ENCODE measurements at regions not wholly inside any gene's neighbourhood (a gene's known extent, or its start where the extent isn't known, plus 50 kb on each side); places are given as distances from the start of the nearest gene placed in this dataset.

DNA sequence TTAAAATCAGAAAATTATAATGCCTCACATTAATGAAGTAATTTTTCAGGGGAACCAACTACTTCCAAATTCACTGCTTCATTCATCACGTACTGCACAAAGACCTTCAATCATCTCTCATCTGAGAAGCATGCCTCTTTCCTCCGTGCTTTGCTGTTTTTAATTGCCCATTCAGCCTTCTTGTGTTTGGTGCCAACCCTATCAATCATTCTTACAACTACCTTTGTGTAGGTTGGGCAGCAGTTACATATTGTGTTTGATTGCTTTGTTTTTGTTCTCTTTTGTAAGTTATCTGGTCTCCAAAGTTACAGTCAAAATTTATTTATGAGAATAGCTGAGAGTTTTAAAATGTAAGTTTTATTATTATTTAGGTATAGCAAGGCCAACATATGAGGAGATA, 549.0 kb upstream of the SLC8A1 start:
- H3K27ac ChIP-seq (ENCODE audit: low read depth, low read length, poor library complexity, severe bottlenecking): no peak overlapping the region
- H3K27me3 ChIP-seq (replicated peaks; ENCODE audit: insufficient read depth, low read depth, low read length, poor library complexity): no peaks in the 10 kb centered on the region
- H3K4me3 ChIP-seq (ENCODE audit: low read depth, low read length, poor library complexity, severe bottlenecking): no peak overlapping the region
- TF ChIP-seq CTCF (conservative IDR thresholded peaks at IDR 0.05; ENCODE audit: low read depth, low read length) (no peak), EZH2 (IDR thresholded peaks at IDR 0.05; ENCODE audit: borderline replicate concordance, low read depth, low read length, poor library complexity, severe bottlenecking) (no peak)
- ChIA-PET POLR2A (ENCODE audit: low non-redundant PET) (no interaction called here), CTCF (no interaction called here)
- no peaks in the 10 kb centered on the region for H3K9me3 ChIP-seq (ENCODE audit: low read depth, low read length, poor library complexity, severe bottlenecking)
- intact Hi-C loops (cut with micrococcal nuclease; ENCODE audit: unreplicated experiment): no loop called here
- H3K4me1 ChIP-seq (ENCODE audit: insufficient read depth, low read length, poor library complexity, severe bottlenecking): no peaks in the 10 kb centered on the region
- H3K36me3 ChIP-seq (ENCODE audit: insufficient read depth, low read length, poor library complexity, severe bottlenecking): no peaks in the 10 kb centered on the region
- BruUV-seq (replicated peaks): no TSS peak
- DNase-seq (ENCODE audit: low spot score): no peak

DNA sequence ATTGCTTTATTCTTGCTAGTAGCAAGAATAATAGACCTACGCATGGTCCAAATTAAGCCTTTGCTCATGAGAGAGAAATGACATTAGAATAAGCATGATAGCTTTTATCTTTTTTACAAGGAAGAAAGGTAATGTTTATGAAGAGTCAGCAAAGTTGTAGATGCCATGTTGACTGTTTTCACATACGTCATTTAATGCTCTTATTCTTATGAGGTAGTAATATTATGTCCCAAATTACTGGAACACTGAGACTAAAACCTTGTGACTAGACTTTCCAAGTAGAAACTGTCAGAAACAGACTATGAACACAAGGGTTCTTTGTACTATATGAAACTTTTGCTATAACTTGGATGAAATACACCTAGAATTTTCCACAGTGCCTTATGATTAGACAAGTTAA, 552.8 kb upstream of the SLC8A1 start:
- ChIA-PET POLR2A (ENCODE audit: low non-redundant PET) (no interaction called here), CTCF (no interaction called here)
- no TSS peak for BruUV-seq (replicated peaks)
- no peak for DNase-seq (ENCODE audit: low spot score)
- intact Hi-C loops (cut with micrococcal nuclease; ENCODE audit: unreplicated experiment): no loop called here
- H3K27me3 ChIP-seq (replicated peaks; ENCODE audit: insufficient read depth, low read depth, low read length, poor library complexity): no peaks in the 10 kb centered on the region
- H3K27ac ChIP-seq (ENCODE audit: low read depth, low read length, poor library complexity, severe bottlenecking): no peak overlapping the region
- no peaks in the 10 kb centered on the region for H3K36me3 ChIP-seq (ENCODE audit: insufficient read depth, low read length, poor library complexity, severe bottlenecking)
- no peaks in the 10 kb centered on the region for H3K4me1 ChIP-seq (ENCODE audit: insufficient read depth, low read length, poor library complexity, severe bottlenecking)
- no peaks in the 10 kb centered on the region for H3K9me3 ChIP-seq (ENCODE audit: low read depth, low read length, poor library complexity, severe bottlenecking)
- H3K4me3 ChIP-seq (ENCODE audit: low read depth, low read length, poor library complexity, severe bottlenecking): no peak overlapping the region
- no peak for TF ChIP-seq CTCF (conservative IDR thresholded peaks at IDR 0.05; ENCODE audit: low read depth, low read length)
- no peak for TF ChIP-seq EZH2 (IDR thresholded peaks at IDR 0.05; ENCODE audit: borderline replicate concordance, low read depth, low read length, poor library complexity, severe bottlenecking)

GRCh38 chr2:41020358-41020757, 568.5 kb upstream of the SLC8A1 start:
- peak; percentile 17 for DNase-seq (ENCODE audit: low spot score)
- no peak overlapping the region for H3K4me3 ChIP-seq (ENCODE audit: low read depth, low read length, poor library complexity, severe bottlenecking)
- POLR2A ChIA-PET (ENCODE audit: low non-redundant PET): no interaction called here
- H3K9me3 ChIP-seq (ENCODE audit: low read depth, low read length, poor library complexity, severe bottlenecking): no peaks in the 10 kb centered on the region
- TF ChIP-seq EZH2 (IDR thresholded peaks at IDR 0.05; ENCODE audit: borderline replicate concordance, low read depth, low read length, poor library complexity, severe bottlenecking) (no peak), CTCF (conservative IDR thresholded peaks at IDR 0.05; ENCODE audit: low read depth, low read length) (no peak)
- no peaks in the 10 kb centered on the region for H3K4me1 ChIP-seq (ENCODE audit: insufficient read depth, low read length, poor library complexity, severe bottlenecking)
- no peaks in the 10 kb centered on the region for H3K36me3 ChIP-seq (ENCODE audit: insufficient read depth, low read length, poor library complexity, severe bottlenecking)
- H3K27ac ChIP-seq (ENCODE audit: low read depth, low read length, poor library complexity, severe bottlenecking): no peak overlapping the region
- no peaks in the 10 kb centered on the region for H3K27me3 ChIP-seq (replicated peaks; ENCODE audit: insufficient read depth, low read depth, low read length, poor library complexity)
- intact Hi-C loops (cut with micrococcal nuclease; ENCODE audit: unreplicated experiment): no loop called here
- CTCF ChIA-PET: no interaction called here
- no TSS peak for BruUV-seq (replicated peaks)

Measured in A673 (cell line).